Activated B cell treated with CpG ODN at 0.5 μM for 24 hours (primary cell): ENCODE measurements at regions not wholly inside any gene's neighbourhood (a gene's known extent, or its start where the extent isn't known, plus 50 kb on each side); places are given as distances from the start of the nearest gene placed in this dataset.
"Not testable (repeated sequence)": the region's sequence is repeated elsewhere in the genome, so short reads cannot be mapped to it uniquely, and the experiment has no call there.

Source experiments
- ATAC-seq: fragments of 200-7000 bp; cut with Tn5 transposase; one replicate; pipeline ENCODE4 v1.10.0; 2021; ENCODE audit warnings: low read depth, mild to moderate bottlenecking, moderate library complexity
- CTCF ChIA-PET: fragments of 350-600 bp; sonication (Branson Sonifier 250); formaldehyde crosslinking; loops from one replicate; lab custom pipeline; 2021; ENCODE audit warnings: antibody characterized with exemption; lab: Charles Lee
- POLR2A ChIA-PET: fragments of 350-600 bp; sonication (Branson Sonifier 250); formaldehyde crosslinking; loops from one replicate; lab custom pipeline; 2021; ENCODE audit warnings: antibody characterized with exemption; lab: Charles Lee
- DNase-seq: peaks from one replicate; pipeline ENCODE4 v3.0.0; 2022
- H3K27ac Mint-ChIP-seq: one replicate; pipeline ENCODE4 v1.8.0; 2020; ENCODE audit warnings: mixed read lengths
- H3K27me3 Mint-ChIP-seq: one replicate; pipeline ENCODE4 v1.8.0; 2021; ENCODE audit warnings: mixed read lengths
- H3K36me3 Mint-ChIP-seq: one replicate; pipeline ENCODE4 v1.8.0; 2021; ENCODE audit warnings: low read depth, mixed read lengths
- H3K4me1 Mint-ChIP-seq: one replicate; pipeline ENCODE4 v1.8.0; 2021; ENCODE audit warnings: mixed read lengths
- H3K4me3 Mint-ChIP-seq: one replicate; pipeline ENCODE4 v1.8.0; 2020; ENCODE audit warnings: mild to moderate bottlenecking, mixed read lengths
- H3K9me3 Mint-ChIP-seq: one replicate; pipeline ENCODE4 v1.8.0; 2020; ENCODE audit warnings: mixed read lengths
- CTCF ChIP-seq: fragments of 200-600 bp; IDR thresholded peaks from one replicate; pipeline ENCODE4 v1.8.0; 2022; ENCODE audit warnings: antibody characterized with exemption, mild to moderate bottlenecking
- intact Hi-C: fragments of 100-400 bp; cut with micrococcal nuclease; formaldehyde crosslinking; loops from one replicate; pipeline ENCODE4 v1.15.1; 2024

DNA sequence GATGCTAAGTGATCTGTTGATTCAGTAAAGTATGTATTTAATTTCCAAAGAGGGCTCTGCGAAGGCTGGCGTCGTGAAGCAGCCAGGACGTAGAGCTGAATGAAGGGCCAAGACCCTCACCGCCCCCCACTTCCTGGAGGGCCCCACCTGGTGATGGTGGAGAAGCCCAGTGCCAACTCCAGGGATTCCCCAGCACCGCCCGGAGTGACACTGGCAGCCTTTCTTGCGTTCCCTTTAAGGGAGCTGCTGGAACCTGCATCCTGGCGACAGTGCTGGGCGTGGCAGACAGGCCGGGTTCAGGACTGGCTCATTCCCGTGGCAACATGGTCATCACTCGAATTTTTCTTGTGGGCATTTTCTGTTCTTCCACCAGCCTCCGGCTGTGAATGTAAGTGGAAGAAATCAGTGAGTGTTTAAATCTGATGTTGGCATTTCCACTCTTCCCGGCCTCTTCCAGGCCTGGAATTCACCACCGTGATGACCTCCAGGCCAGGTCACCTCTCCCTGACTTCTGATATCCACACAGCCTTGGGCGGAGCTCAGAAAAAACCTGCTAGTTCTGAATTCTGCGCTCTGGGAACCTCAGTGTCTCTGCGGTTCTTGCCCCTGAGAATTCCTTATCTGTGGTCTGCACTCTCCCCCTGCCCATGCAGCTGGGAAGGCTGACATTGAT, 57.4 kb upstream of the DACT2 start:
- CTCF ChIA-PET: no interaction called here
- intact Hi-C loops: no loop called here
- H3K27ac Mint-ChIP-seq: no peak overlapping the region
- no peak overlapping the region for H3K4me3 Mint-ChIP-seq
- H3K9me3 Mint-ChIP-seq: no peaks in the 10 kb centered on the region
- H3K27me3 Mint-ChIP-seq: no peaks in the 10 kb centered on the region
- DNase-seq (no peak), ATAC-seq (no peak)
- no peaks in the 10 kb centered on the region for H3K36me3 Mint-ChIP-seq
- POLR2A ChIA-PET: no interaction called here
- TF ChIP-seq CTCF: no peak
- no peaks in the 10 kb centered on the region for H3K4me1 Mint-ChIP-seq

DNA sequence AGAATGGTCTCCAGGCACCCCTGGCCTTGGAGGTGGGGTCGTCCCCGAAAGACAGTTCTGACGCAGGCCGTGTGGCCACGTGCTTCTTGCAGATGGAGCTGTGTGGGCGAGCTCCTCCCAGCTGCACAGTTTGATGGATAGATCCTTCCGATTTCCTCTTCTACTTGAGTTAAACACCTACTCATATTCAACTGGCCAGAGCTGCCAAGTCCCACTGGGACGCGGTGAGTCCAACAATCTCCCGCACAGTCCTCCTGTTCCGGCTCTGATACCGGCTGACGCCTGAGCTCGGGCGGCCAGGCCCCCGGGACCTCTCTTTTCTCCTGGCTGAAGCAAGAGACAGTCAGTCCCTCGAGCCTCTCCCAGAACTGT, 57.9 kb upstream of the DACT2 start:
- no peak overlapping the region for H3K4me3 Mint-ChIP-seq
- H3K9me3 Mint-ChIP-seq: no peaks in the 10 kb centered on the region
- TF ChIP-seq CTCF: no peak
- ChIA-PET POLR2A (no interaction called here), CTCF (no interaction called here)
- H3K4me1 Mint-ChIP-seq: no peaks in the 10 kb centered on the region
- DNase-seq: no peak
- no peaks in the 10 kb centered on the region for H3K27me3 Mint-ChIP-seq
- no peak for ATAC-seq
- intact Hi-C loops: no loop called here
- no peaks in the 10 kb centered on the region for H3K36me3 Mint-ChIP-seq
- H3K27ac Mint-ChIP-seq: no peak overlapping the region

GRCh38 chr6:168377856-168378832, 58.6 kb upstream of the DACT2 start:
- H3K27ac Mint-ChIP-seq: no peak overlapping the region
- no peaks in the 10 kb centered on the region for H3K4me1 Mint-ChIP-seq
- POLR2A ChIA-PET: no interaction called here
- no peak overlapping the region for H3K4me3 Mint-ChIP-seq
- no peak for DNase-seq
- no peak for ATAC-seq
- no peaks in the 10 kb centered on the region for H3K36me3 Mint-ChIP-seq
- intact Hi-C loops: no loop called here
- H3K9me3 Mint-ChIP-seq: peaks cover 3% of the 10 kb centered on the region
- CTCF ChIA-PET: no interaction called here
- H3K27me3 Mint-ChIP-seq: no peaks in the 10 kb centered on the region
- no peak for TF ChIP-seq CTCF

GRCh38 chr6:168379579-168379978, 60.0 kb upstream of the DACT2 start:
- POLR2A ChIA-PET, CTCF ChIA-PET, ATAC-seq: not testable (repeated sequence)

DNA sequence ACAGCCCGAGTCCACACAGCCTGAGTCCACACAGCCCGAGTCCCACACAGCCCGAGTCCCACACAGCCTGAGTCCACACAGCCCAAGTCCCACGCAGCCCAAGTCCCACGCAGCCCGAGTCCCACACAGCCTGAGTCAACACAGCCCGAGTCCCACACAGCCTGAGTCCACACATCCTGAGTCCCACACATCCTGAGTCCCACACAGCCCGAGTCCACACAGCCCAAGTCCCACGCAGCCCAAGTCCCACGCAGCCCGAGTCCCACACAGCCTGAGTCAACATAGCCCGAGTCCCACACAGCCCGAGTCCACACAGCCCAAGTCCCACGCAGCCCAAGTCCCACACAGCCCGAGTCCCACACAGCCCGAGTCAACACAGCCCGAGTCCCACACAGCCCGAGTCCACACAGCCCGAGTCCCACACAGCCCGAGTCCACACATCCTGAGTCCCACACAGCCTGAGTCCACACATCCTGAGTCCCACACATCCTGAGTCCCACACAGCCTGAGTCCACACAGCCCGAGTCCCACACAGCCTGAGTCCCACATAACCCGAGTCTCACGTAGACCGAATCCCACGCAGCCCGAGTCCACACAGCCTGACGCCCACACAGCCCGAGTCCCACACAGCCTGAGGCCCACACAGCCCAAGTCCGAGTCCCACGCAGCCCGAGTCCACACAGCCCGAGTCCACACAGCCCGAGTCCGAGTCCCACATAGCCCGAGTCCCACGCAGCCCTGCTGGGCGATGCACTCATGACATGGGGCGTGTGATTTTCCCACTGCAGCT, 60.6 kb upstream of the SMOC2 start:
- H3K36me3 Mint-ChIP-seq, ATAC-seq, H3K27me3 Mint-ChIP-seq, intact Hi-C loops, H3K4me3 Mint-ChIP-seq, POLR2A ChIA-PET, DNase-seq, H3K9me3 Mint-ChIP-seq, CTCF ChIA-PET, H3K4me1 Mint-ChIP-seq, H3K27ac Mint-ChIP-seq: not testable (repeated sequence)

More at GRCh38 chr6:168379579-168379978, 60.0 kb upstream of the DACT2 start:
- H3K27ac Mint-ChIP-seq, H3K4me1 Mint-ChIP-seq, intact Hi-C loops, H3K4me3 Mint-ChIP-seq, H3K27me3 Mint-ChIP-seq, H3K36me3 Mint-ChIP-seq, H3K9me3 Mint-ChIP-seq, DNase-seq: not testable (repeated sequence)
